SU-DHL-6 (cell line): ENCODE measurements at regions not wholly inside any gene's neighbourhood (a gene's known extent, or its start where the extent isn't known, plus 50 kb on each side); places are given as distances from the start of the nearest gene placed in this dataset.

Source experiments
- EZH2phosphoT487 ChIP-seq: fragments of 200-600 bp; sonication (generic), shearing (Covaris generic); conservative IDR thresholded peaks from 2 replicates; pipeline ENCODE4 v1.6.1; 2018; ENCODE audit warnings: mild to moderate bottlenecking, antibody characterized with exemption, low read length, moderate library complexity, mixed read lengths
- TF ChIP-seq, protein P1 (sequence below): fragments of 200-600 bp; sonication (generic); IDR thresholded peaks from one replicate; pipeline ENCODE4 v1.5.1; 2017; ENCODE audit warnings: antibody characterized with exemption, mild to moderate bottlenecking, low read length, moderate library complexity; ENCODE audit not compliant: insufficient read depth, poor library complexity, severe bottlenecking

DNA sequence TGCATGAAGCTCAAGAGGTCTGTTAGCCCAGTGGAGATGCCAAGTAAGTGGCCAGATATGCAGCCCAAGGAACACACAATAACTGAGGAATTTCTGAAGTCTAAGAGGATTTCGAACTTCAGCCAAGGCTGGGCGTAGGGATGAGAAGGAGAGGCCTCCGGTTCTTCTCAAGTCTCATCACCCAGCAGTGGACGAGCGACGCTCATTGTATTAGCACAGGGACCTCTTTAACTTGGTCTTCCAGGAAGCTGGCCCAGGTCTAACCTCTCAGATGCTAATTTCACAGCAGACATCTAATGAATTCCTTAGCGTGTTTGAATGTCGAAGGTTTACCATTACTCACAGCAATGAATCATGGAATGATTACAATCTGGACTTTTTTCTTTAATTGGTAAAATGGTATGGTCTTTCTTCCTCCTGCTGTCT lies 85.0 kb downstream of the HES1 start:
- TF ChIP-seq, protein P1, sequence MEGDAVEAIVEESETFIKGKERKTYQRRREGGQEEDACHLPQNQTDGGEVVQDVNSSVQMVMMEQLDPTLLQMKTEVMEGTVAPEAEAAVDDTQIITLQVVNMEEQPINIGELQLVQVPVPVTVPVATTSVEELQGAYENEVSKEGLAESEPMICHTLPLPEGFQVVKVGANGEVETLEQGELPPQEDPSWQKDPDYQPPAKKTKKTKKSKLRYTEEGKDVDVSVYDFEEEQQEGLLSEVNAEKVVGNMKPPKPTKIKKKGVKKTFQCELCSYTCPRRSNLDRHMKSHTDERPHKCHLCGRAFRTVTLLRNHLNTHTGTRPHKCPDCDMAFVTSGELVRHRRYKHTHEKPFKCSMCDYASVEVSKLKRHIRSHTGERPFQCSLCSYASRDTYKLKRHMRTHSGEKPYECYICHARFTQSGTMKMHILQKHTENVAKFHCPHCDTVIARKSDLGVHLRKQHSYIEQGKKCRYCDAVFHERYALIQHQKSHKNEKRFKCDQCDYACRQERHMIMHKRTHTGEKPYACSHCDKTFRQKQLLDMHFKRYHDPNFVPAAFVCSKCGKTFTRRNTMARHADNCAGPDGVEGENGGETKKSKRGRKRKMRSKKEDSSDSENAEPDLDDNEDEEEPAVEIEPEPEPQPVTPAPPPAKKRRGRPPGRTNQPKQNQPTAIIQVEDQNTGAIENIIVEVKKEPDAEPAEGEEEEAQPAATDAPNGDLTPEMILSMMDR = no peak
- no peak for TF ChIP-seq EZH2phosphoT487
